ENCODE measurements at regions not wholly inside any gene's neighbourhood (a gene's known extent, or its start where the extent isn't known, plus 50 kb on each side); places are given as distances from the start of the nearest gene placed in this dataset.
"Not testable (repeated sequence)": the region's sequence is repeated elsewhere in the genome, so short reads cannot be mapped to it uniquely, and the experiment has no call there.

- no peak for DNase-seq
Observed at GRCh38 chr10:78212060-78212785, 178.6 kb downstream of the RPS24 start.

GRCh38 chr10:78212786-78213175 lies 179.1 kb downstream of the RPS24 start:
- no peak for DNase-seq

- DNase-seq = no peak
Observed at GRCh38 chr10:78214955-78215354, 181.3 kb downstream of the RPS24 start.

GRCh38 chr10:78215645-78216044 lies 182.0 kb downstream of the RPS24 start:
- no peak for DNase-seq

GRCh38 chr10:78217336-78217735 lies 183.7 kb downstream of the RPS24 start:
- DNase-seq = no peak

GRCh38 chr10:78218798-78219490 lies 185.3 kb downstream of the RPS24 start:
- DNase-seq = no peak

GRCh38 chr10:78219568-78219967 lies 185.9 kb downstream of the RPS24 start:
- not testable (repeated sequence) for DNase-seq

- no peak for DNase-seq
Observed at GRCh38 chr10:78220781-78221180, 187.1 kb downstream of the RPS24 start.

- no peak for DNase-seq
Observed at GRCh38 chr10:78222096-78222790, 188.6 kb downstream of the RPS24 start.

- DNase-seq = no peak
Observed at GRCh38 chr10:78223088-78223487, 189.4 kb downstream of the RPS24 start.

GRCh38 chr10:78224602-78225001 lies 190.9 kb downstream of the RPS24 start:
- DNase-seq = no peak

GRCh38 chr10:78225594-78225993 lies 191.9 kb downstream of the RPS24 start:
- DNase-seq = no peak

- no peak for DNase-seq
Observed at GRCh38 chr10:78229489-78229888, 195.8 kb downstream of the RPS24 start.

- DNase-seq = no peak
Observed at GRCh38 chr10:78229950-78230675, 196.4 kb downstream of the RPS24 start.

- no peak for DNase-seq
Observed at GRCh38 chr10:78231327-78231726, 197.7 kb downstream of the RPS24 start.

GRCh38 chr10:78231939-78232338 lies 198.3 kb downstream of the RPS24 start:
- DNase-seq = no peak

- DNase-seq = no peak
Observed at GRCh38 chr10:78236416-78237015, 202.9 kb downstream of the RPS24 start.

GRCh38 chr10:78237951-78238350 lies 204.3 kb downstream of the RPS24 start:
- DNase-seq = not testable (repeated sequence)

GRCh38 chr10:78247266-78247665 lies 213.6 kb downstream of the RPS24 start:
- no peak for DNase-seq

GRCh38 chr10:78247821-78248220 lies 214.2 kb downstream of the RPS24 start:
- no peak for DNase-seq

- DNase-seq = no peak
Observed at GRCh38 chr10:78248651-78249464, 215.2 kb downstream of the RPS24 start.

- DNase-seq = no peak
Observed at GRCh38 chr10:78249690-78250089, 216.0 kb downstream of the RPS24 start.

Data from activated CD8-positive, alpha-beta memory T cell treated with anti-CD3 and anti-CD28 coated beads, Interleukin-2, amount 50 U/mL, for 4 hours (primary cell).